Esophagus muscularis mucosa (tissue), 4 donors: ENCODE measurements at regions not wholly inside any gene's neighbourhood (a gene's known extent, or its start where the extent isn't known, plus 50 kb on each side); places are given as distances from the start of the nearest gene placed in this dataset.

Source experiments
- DNase-seq: peaks from one replicate; pipeline ENCODE4 v3.0.0-alpha.2; 2017; ENCODE audit errors: extremely low spot score
- H3K27ac ChIP-seq, 4 donors: fragments of 200-600 bp; sonication (generic); replicated peaks in 1 of 4; 1 replicate in 3 of 4; 2 replicates in 1 of 4; pipeline ENCODE4 v1.5.1; 2016 to 2019; ENCODE audit warnings: mild to moderate bottlenecking in 1 of 4
- H3K27me3 ChIP-seq, 4 donors: fragments of 200-600 bp; sonication (generic); one replicate each; pipeline versions ENCODE4 v1.5.1 to v1.6.0; 2016 to 2019
- H3K36me3 ChIP-seq, 4 donors: fragments of 200-600 bp; sonication (generic); one replicate each; pipeline ENCODE4 v1.5.1; 2016 to 2019
- H3K4me1 ChIP-seq, 4 donors: fragments of 200-600 bp; sonication (generic); one replicate each; pipeline ENCODE4 v1.5.1; 2016 to 2019
- H3K4me3 ChIP-seq, 4 donors: fragments of 200-600 bp; sonication (generic); 1 replicate in 2 of 4; 2 replicates in 2 of 4; pipeline ENCODE4 v1.5.1; 2016 to 2019; ENCODE audit warnings: mild to moderate bottlenecking in 4 of 4, moderate library complexity in 1 of 4
- H3K9me3 ChIP-seq, 4 donors: fragments of 200-600 bp; sonication (generic); 1 replicate in 3 of 4; 2 replicates in 1 of 4; pipeline ENCODE4 v1.5.1; 2016 to 2019
- CTCF ChIP-seq, 3 experiments: fragments of 200-600 bp in 2 of 3; fragments of 450-650 bp in 1 of 3; sonication (generic) in 2 of 3; IDR thresholded peaks; one replicate each; pipeline ENCODE4 v1.5.1; 2017 to 2019; ENCODE audit warnings: antibody characterized with exemption in 3 of 3, mild to moderate bottlenecking in 2 of 3, moderate library complexity in 1 of 3
- EP300 ChIP-seq: sonication (generic); formaldehyde crosslinking; IDR thresholded peaks from one replicate; pipeline ENCODE4 v1.6.1; 2017; ENCODE audit warnings: antibody characterized with exemption
- POLR2A ChIP-seq: fragments of 450-650 bp; IDR thresholded peaks from one replicate; pipeline ENCODE4 v1.6.1; 2017; ENCODE audit warnings: antibody characterized with exemption, moderate library complexity, mild to moderate bottlenecking, low read depth
- POLR2AphosphoS5 ChIP-seq, 2 donors: sonication (generic); formaldehyde crosslinking; IDR thresholded peaks; one replicate each; pipeline ENCODE4 v1.6.1; 2017; ENCODE audit warnings: antibody characterized with exemption in 2 of 2
- WGBS: methylation state at CpG from one replicate; pipeline ENCODE4 v1.1.5; 2018; 5-methylcytosine and 5-hydroxymethylcytosine counted together
- intact Hi-C: fragments of 100-400 bp; cut with DNase I; formaldehyde crosslinking; loops from one replicate; pipeline ENCODE4 v1.15.1; 2023

- TF ChIP-seq CTCF (IDR thresholded peaks at IDR 0.05) (no peak), EP300 (no peak), POLR2A (no peak), POLR2AphosphoS5 (IDR thresholded peaks at IDR 0.05) (no peak)
- no peaks in the 10 kb centered on the region for H3K9me3 ChIP-seq
- H3K4me3 ChIP-seq, result no peak overlapping the region
- no peaks in the 10 kb centered on the region for H3K27me3 ChIP-seq
- no peak overlapping the region for H3K27ac ChIP-seq
- whole genome bisulfite sequencing, result 93% methylated on average over 2 of the region's 2 CpGs
- DNase-seq, result no peak
- intact Hi-C loops, result no loop called here
- peaks cover 0 to 16% (median 6%) of the 10 kb centered on the region in 4 donors for H3K4me1 ChIP-seq
- H3K36me3 ChIP-seq, result no peaks in the 10 kb centered on the region
Observed at GRCh38 chr9:115437418-115437817, 319.5 kb upstream of the TNC start.

- H3K27me3 ChIP-seq, result no peaks in the 10 kb centered on the region
- no peak overlapping the region for H3K4me3 ChIP-seq
- WGBS, result 38% methylated on average over 6 of the region's 6 CpGs
- intact Hi-C loops, result no loop called here
- no peaks in the 10 kb centered on the region for H3K9me3 ChIP-seq
- no peaks in the 10 kb centered on the region for H3K36me3 ChIP-seq
- no peak overlapping the region for H3K27ac ChIP-seq
- no peak for TF ChIP-seq CTCF (IDR thresholded peaks at IDR 0.05)
- TF ChIP-seq POLR2A, result no peak
- TF ChIP-seq EP300, result no peak
- no peak for TF ChIP-seq POLR2AphosphoS5 (IDR thresholded peaks at IDR 0.05)
- DNase-seq, result no peak
- H3K4me1 ChIP-seq, result peaks cover 0 to 21% (median 7%) of the 10 kb centered on the region in 4 donors
Observed at GRCh38 chr9:115439641-115440040, 321.7 kb upstream of the TNC start.

GRCh38 chr9:115442054-115442453 lies 324.1 kb upstream of the TNC start:
- intact Hi-C loops, result no loop called here
- Histone ChIP-seq H3K36me3 (no peaks in the 10 kb centered on the region), H3K27ac (peak overlapping the region in 1 of 4 donors; percentile 22), H3K9me3 (no peaks in the 10 kb centered on the region), H3K27me3 (no peaks in the 10 kb centered on the region), H3K4me1 (peaks cover 0 to 26% (median 14%) of the 10 kb centered on the region in 4 donors), H3K4me3 (no peak overlapping the region)
- TF ChIP-seq POLR2A, result no peak
- no peak for TF ChIP-seq EP300
- no peak for TF ChIP-seq POLR2AphosphoS5 (IDR thresholded peaks at IDR 0.05)
- TF ChIP-seq CTCF (IDR thresholded peaks at IDR 0.05), result no peak
- WGBS, result 59% methylated on average over 4 of the region's 4 CpGs
- no peak for DNase-seq

- no peak overlapping the region for H3K27ac ChIP-seq
- peaks cover 0 to 26% (median 14%) of the 10 kb centered on the region in 4 donors for H3K4me1 ChIP-seq
- H3K4me3 ChIP-seq, result no peak overlapping the region
- 90% methylated on average over 2 of the region's 2 CpGs for WGBS
- no peaks in the 10 kb centered on the region for H3K36me3 ChIP-seq
- intact Hi-C loops, result no loop called here
- TF ChIP-seq EP300, result no peak
- no peak for TF ChIP-seq CTCF (IDR thresholded peaks at IDR 0.05)
- TF ChIP-seq POLR2A, result no peak
- TF ChIP-seq POLR2AphosphoS5 (IDR thresholded peaks at IDR 0.05), result no peak
- H3K27me3 ChIP-seq, result no peaks in the 10 kb centered on the region
- no peak for DNase-seq
- no peaks in the 10 kb centered on the region for H3K9me3 ChIP-seq
Observed at GRCh38 chr9:115443890-115444289, 325.9 kb upstream of the TNC start.

GRCh38 chr9:115444959-115445358 lies 327.0 kb upstream of the TNC start:
- Histone ChIP-seq H3K4me3 (no peak overlapping the region), H3K9me3 (no peaks in the 10 kb centered on the region), H3K4me1 (peaks cover 0 to 20% (median 8%) of the 10 kb centered on the region in 4 donors), H3K27me3 (no peaks in the 10 kb centered on the region), H3K27ac (no peak overlapping the region), H3K36me3 (no peaks in the 10 kb centered on the region)
- TF ChIP-seq CTCF (IDR thresholded peaks at IDR 0.05), result no peak
- no peak for TF ChIP-seq EP300
- no peak for TF ChIP-seq POLR2AphosphoS5 (IDR thresholded peaks at IDR 0.05)
- no peak for TF ChIP-seq POLR2A
- no peak for DNase-seq
- WGBS, result 30% methylated on average over 3 of the region's 3 CpGs
- intact Hi-C loops, result no loop called here
